ENCODE measurements at regions not wholly inside any gene's neighbourhood (a gene's known extent, or its start where the extent isn't known, plus 50 kb on each side); places are given as distances from the start of the nearest gene placed in this dataset.

DNA sequence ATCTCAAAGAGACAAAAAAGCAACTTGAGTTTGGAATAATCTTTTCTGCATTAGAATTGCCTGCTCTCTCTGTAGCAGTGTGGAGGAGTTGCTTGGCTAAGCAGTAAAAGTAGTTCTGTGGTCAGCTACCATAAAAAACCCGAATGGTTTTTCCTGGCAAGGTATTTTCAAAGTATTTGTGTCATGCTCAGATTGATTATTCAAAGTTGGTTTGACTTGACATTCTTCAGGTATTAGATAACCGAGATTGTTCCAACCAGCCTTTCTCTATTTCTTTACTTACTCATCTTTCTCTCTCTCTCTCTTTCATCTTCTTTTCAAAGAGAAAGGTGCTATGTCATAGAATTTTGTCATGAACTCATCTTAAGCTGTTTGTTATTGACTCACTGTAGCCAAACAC lies 404.9 kb downstream of the CPS1 start:
- no peak overlapping the region for H3K4me3 ChIP-seq (ENCODE audit: low read depth, low read length, poor library complexity, severe bottlenecking)
- CTCF ChIA-PET (ENCODE audit: unreplicated experiment) = no interaction called here
- no TSS peak for BruUV-seq (replicated peaks)
- H3K4me2 ChIP-seq (ENCODE audit: low read length) = no peak overlapping the region
- intact Hi-C loops (cut with micrococcal nuclease; ENCODE audit: unreplicated experiment) = no loop called here
- no peaks in the 10 kb centered on the region for H3K9me3 ChIP-seq (ENCODE audit: low read length)
- H3K4me1 ChIP-seq (ENCODE audit: insufficient read depth, low read length, poor library complexity, severe bottlenecking) = no peaks in the 10 kb centered on the region
- no peaks in the 10 kb centered on the region for H3K9me2 ChIP-seq (ENCODE audit: insufficient read depth, low read length)
- no peak overlapping the region for H2AFZ ChIP-seq (ENCODE audit: low read length)
- H3K79me2 ChIP-seq (ENCODE audit: insufficient read depth, low read depth, low read length) = no peaks in the 10 kb centered on the region
- TF ChIP-seq, protein P1, sequence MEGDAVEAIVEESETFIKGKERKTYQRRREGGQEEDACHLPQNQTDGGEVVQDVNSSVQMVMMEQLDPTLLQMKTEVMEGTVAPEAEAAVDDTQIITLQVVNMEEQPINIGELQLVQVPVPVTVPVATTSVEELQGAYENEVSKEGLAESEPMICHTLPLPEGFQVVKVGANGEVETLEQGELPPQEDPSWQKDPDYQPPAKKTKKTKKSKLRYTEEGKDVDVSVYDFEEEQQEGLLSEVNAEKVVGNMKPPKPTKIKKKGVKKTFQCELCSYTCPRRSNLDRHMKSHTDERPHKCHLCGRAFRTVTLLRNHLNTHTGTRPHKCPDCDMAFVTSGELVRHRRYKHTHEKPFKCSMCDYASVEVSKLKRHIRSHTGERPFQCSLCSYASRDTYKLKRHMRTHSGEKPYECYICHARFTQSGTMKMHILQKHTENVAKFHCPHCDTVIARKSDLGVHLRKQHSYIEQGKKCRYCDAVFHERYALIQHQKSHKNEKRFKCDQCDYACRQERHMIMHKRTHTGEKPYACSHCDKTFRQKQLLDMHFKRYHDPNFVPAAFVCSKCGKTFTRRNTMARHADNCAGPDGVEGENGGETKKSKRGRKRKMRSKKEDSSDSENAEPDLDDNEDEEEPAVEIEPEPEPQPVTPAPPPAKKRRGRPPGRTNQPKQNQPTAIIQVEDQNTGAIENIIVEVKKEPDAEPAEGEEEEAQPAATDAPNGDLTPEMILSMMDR (conservative IDR thresholded peaks at IDR 0.05; ENCODE audit: low read length) = no peak
- no peak for TF ChIP-seq EZH2phosphoT487 (IDR thresholded peaks at IDR 0.05; ENCODE audit: borderline replicate concordance, low read depth, low read length)
- no peaks in the 10 kb centered on the region for H3K36me3 ChIP-seq (ENCODE audit: insufficient read depth, low read length)
- no peak overlapping the region for H3K27ac ChIP-seq (ENCODE audit: low read depth, low read length, poor library complexity, severe bottlenecking)
- POLR2A ChIA-PET = no interaction called here
- no peak for DNase-seq (ENCODE audit: low spot score)
- no peaks in the 10 kb centered on the region for H4K20me1 ChIP-seq (ENCODE audit: insufficient read depth, low read length)

- Histone ChIP-seq H3K4me2 (ENCODE audit: low read length) (no peak overlapping the region), H3K4me3 (ENCODE audit: low read depth, low read length, poor library complexity, severe bottlenecking) (no peak overlapping the region), H3K27ac (ENCODE audit: low read depth, low read length, poor library complexity, severe bottlenecking) (no peak overlapping the region), H4K20me1 (ENCODE audit: insufficient read depth, low read length) (no peaks in the 10 kb centered on the region), H2AFZ (ENCODE audit: low read length) (no peak overlapping the region), H3K4me1 (ENCODE audit: insufficient read depth, low read length, poor library complexity, severe bottlenecking) (no peaks in the 10 kb centered on the region), H3K9me3 (ENCODE audit: low read length) (no peaks in the 10 kb centered on the region), H3K79me2 (ENCODE audit: insufficient read depth, low read depth, low read length) (no peaks in the 10 kb centered on the region), H3K36me3 (ENCODE audit: insufficient read depth, low read length) (no peaks in the 10 kb centered on the region), H3K9me2 (ENCODE audit: insufficient read depth, low read length) (no peaks in the 10 kb centered on the region)
- intact Hi-C loops (cut with micrococcal nuclease; ENCODE audit: unreplicated experiment) = no loop called here
- ChIA-PET POLR2A (no interaction called here), CTCF (ENCODE audit: unreplicated experiment) (no interaction called here)
- DNase-seq (ENCODE audit: low spot score) = no peak
- TF ChIP-seq, protein P1 (conservative IDR thresholded peaks at IDR 0.05; ENCODE audit: low read length) = no peak
- TF ChIP-seq EZH2phosphoT487 (IDR thresholded peaks at IDR 0.05; ENCODE audit: borderline replicate concordance, low read depth, low read length) = no peak
- BruUV-seq (replicated peaks) = no TSS peak
These were observed 407.0 kb downstream of the CPS1 start for GRCh38 chr2:210963386-210963785.

- H3K36me3 ChIP-seq (ENCODE audit: insufficient read depth, low read length) = no peaks in the 10 kb centered on the region
- no peaks in the 10 kb centered on the region for H4K20me1 ChIP-seq (ENCODE audit: insufficient read depth, low read length)
- no peak for DNase-seq (ENCODE audit: low spot score)
- no peaks in the 10 kb centered on the region for H3K9me3 ChIP-seq (ENCODE audit: low read length)
- BruUV-seq (replicated peaks) = no TSS peak
- no peak overlapping the region for H3K27ac ChIP-seq (ENCODE audit: low read depth, low read length, poor library complexity, severe bottlenecking)
- H3K9me2 ChIP-seq (ENCODE audit: insufficient read depth, low read length) = no peaks in the 10 kb centered on the region
- H3K79me2 ChIP-seq (ENCODE audit: insufficient read depth, low read depth, low read length) = no peaks in the 10 kb centered on the region
- ChIA-PET CTCF (ENCODE audit: unreplicated experiment) (no interaction called here), POLR2A (interaction anchor here (0.7 kb wide), 1 partner anchor 814 kb away, joined by 3 read pairs; no protein-coding TSS in a partner anchor)
- no peaks in the 10 kb centered on the region for H3K4me1 ChIP-seq (ENCODE audit: insufficient read depth, low read length, poor library complexity, severe bottlenecking)
- H3K4me3 ChIP-seq (ENCODE audit: low read depth, low read length, poor library complexity, severe bottlenecking) = no peak overlapping the region
- H3K4me2 ChIP-seq (ENCODE audit: low read length) = no peak overlapping the region
- H2AFZ ChIP-seq (ENCODE audit: low read length) = no peak overlapping the region
- intact Hi-C loops (cut with micrococcal nuclease; ENCODE audit: unreplicated experiment) = no loop called here
- TF ChIP-seq, protein P1 (conservative IDR thresholded peaks at IDR 0.05; ENCODE audit: low read length) = no peak
- no peak for TF ChIP-seq EZH2phosphoT487 (IDR thresholded peaks at IDR 0.05; ENCODE audit: borderline replicate concordance, low read depth, low read length)
These were observed 407.9 kb downstream of the CPS1 start for GRCh38 chr2:210964141-210964764.
